Keratinocyte (primary cell): ENCODE measurements at regions not wholly inside any gene's neighbourhood (a gene's known extent, or its start where the extent isn't known, plus 50 kb on each side); places are given as distances from the start of the nearest gene placed in this dataset.

Experiments used
- DNase-seq: peaks from one replicate; pipeline ENCODE4 v3.0.0-alpha.2; 2011; ENCODE audit warnings: low read depth, missing footprints, low spot score
- FAIRE-seq: peaks from 2 replicates; lab custom pipeline; 2011; peaks lifted over from hg19 to GRCh38; lab: Jason Lieb, UNC
- H2AFZ ChIP-seq: 2 replicates; pipeline ENCODE4 v1.6.0; 2012; ENCODE audit warnings: low read length, control low read depth, inconsistent platforms; ENCODE audit not compliant: control insufficient read depth
- H3K27ac ChIP-seq: 2 replicates; pipeline ENCODE4 v1.5.1; 2011; ENCODE audit warnings: low read length; ENCODE audit not compliant: control insufficient read depth, insufficient read depth
- H3K27me3 ChIP-seq: 3 replicates; pipeline ENCODE4 v1.6.0; 2011; ENCODE audit warnings: low read length; ENCODE audit not compliant: control insufficient read depth, insufficient read depth; ENCODE audit errors: extremely low read depth
- H3K36me3 ChIP-seq, 2 experiments: 2 replicates in 1 of 2; 3 replicates in 1 of 2; pipeline ENCODE4 v1.5.1; 2011; ENCODE audit warnings: low read length in 2 of 2, mild to moderate bottlenecking in 1 of 2; ENCODE audit not compliant: control insufficient read depth in 2 of 2, insufficient read depth in 2 of 2; ENCODE audit errors: extremely low read depth in 1 of 2
- H3K4me1 ChIP-seq: 3 replicates; pipeline ENCODE4 v1.5.1; 2011; ENCODE audit warnings: low read length; ENCODE audit not compliant: control insufficient read depth, insufficient read depth; ENCODE audit errors: extremely low read depth
- H3K4me2 ChIP-seq: 3 replicates; pipeline ENCODE4 v1.6.0; 2011; ENCODE audit warnings: low read depth, low read length; ENCODE audit not compliant: control insufficient read depth, insufficient read depth; ENCODE audit errors: extremely low read depth
- H3K4me3 ChIP-seq, 3 experiments: fragments of 200-600 bp in 1 of 3; sonication (generic) in 1 of 3; 2 replicates in 2 of 3; 3 replicates in 1 of 3; pipeline ENCODE4 v1.5.1; 2011 to 2016; ENCODE audit warnings: low read length in 3 of 3, mild to moderate bottlenecking in 3 of 3, control low read depth in 2 of 3, inconsistent platforms in 1 of 3, low read depth in 1 of 3, mixed read lengths in 1 of 3, mixed run types in 1 of 3, moderate library complexity in 1 of 3; ENCODE audit not compliant: control insufficient read depth in 2 of 3, insufficient read depth in 2 of 3; ENCODE audit errors: extremely low read depth in 1 of 3
- H3K79me2 ChIP-seq: 2 replicates; pipeline ENCODE4 v1.6.0; 2012; ENCODE audit warnings: low read length; ENCODE audit not compliant: control insufficient read depth, insufficient read depth
- H3K9ac ChIP-seq: 3 replicates; pipeline ENCODE4 v1.6.0; 2011; ENCODE audit warnings: low read length; ENCODE audit not compliant: control insufficient read depth, insufficient read depth; ENCODE audit errors: extremely low read depth
- H3K9me1 ChIP-seq: 3 replicates; pipeline ENCODE4 v1.6.0; 2011; ENCODE audit warnings: low read length; ENCODE audit not compliant: control insufficient read depth, insufficient read depth; ENCODE audit errors: extremely low read depth
- H3K9me3 ChIP-seq: 2 replicates; pipeline ENCODE4 v1.5.1; 2012; ENCODE audit warnings: low read depth, low read length; ENCODE audit not compliant: control insufficient read depth
- H4K20me1 ChIP-seq: 3 replicates; pipeline ENCODE4 v1.6.0; 2011; ENCODE audit warnings: low read length; ENCODE audit not compliant: control insufficient read depth, insufficient read depth; ENCODE audit errors: extremely low read depth
- EZH2 ChIP-seq: IDR thresholded peaks from one replicate; pipeline ENCODE4 v1.6.1; 2012; ENCODE audit warnings: inconsistent platforms, mild to moderate bottlenecking, low read length, moderate library complexity
- dilution Hi-C: fragments of 300-500 bp; cut with MboI; formaldehyde crosslinking; loops from one replicate; pipeline ENCODE4 v1.7.0; 2020; ENCODE audit warnings: low sequenced_read_pairs; ENCODE audit not compliant: extremely low pct_ligation_motif_present
- TF ChIP-seq, protein P1 (sequence below), 3 experiments: IDR thresholded peaks in 1 of 3; conservative IDR thresholded peaks in 1 of 3; optimal IDR thresholded peaks in 1 of 3; 2 replicates in 2 of 3; 3 replicates in 1 of 3; pipeline versions ENCODE3 to v1.5.1; 2011; ENCODE audit warnings: low read length in 3 of 3, mild to moderate bottlenecking in 3 of 3, moderate library complexity in 2 of 3, control low read depth in 1 of 3, inconsistent platforms in 1 of 3; ENCODE audit not compliant: insufficient read depth in 2 of 3; ENCODE audit errors: extremely low read depth in 1 of 3

DNA sequence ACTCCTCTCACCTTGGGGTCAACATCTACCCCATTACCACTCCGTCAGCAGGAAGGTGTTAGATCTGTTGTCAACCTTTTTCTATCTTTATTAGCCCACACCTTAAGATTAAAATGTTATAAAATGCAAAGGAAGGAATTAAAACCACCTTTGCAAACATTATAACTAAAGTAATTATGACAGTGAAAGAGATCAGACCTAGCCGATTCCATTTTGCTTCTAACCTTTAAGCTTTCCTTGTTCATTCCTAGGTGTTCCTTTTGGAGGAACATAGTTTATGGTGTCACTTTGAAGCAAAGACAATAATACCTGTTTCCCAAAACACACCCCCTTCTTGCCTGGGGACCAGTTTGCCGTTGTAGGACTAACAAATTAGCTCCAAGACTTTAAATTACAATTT is 1223.0 kb upstream of the ADGRB3 start:
- TF ChIP-seq, protein P1, sequence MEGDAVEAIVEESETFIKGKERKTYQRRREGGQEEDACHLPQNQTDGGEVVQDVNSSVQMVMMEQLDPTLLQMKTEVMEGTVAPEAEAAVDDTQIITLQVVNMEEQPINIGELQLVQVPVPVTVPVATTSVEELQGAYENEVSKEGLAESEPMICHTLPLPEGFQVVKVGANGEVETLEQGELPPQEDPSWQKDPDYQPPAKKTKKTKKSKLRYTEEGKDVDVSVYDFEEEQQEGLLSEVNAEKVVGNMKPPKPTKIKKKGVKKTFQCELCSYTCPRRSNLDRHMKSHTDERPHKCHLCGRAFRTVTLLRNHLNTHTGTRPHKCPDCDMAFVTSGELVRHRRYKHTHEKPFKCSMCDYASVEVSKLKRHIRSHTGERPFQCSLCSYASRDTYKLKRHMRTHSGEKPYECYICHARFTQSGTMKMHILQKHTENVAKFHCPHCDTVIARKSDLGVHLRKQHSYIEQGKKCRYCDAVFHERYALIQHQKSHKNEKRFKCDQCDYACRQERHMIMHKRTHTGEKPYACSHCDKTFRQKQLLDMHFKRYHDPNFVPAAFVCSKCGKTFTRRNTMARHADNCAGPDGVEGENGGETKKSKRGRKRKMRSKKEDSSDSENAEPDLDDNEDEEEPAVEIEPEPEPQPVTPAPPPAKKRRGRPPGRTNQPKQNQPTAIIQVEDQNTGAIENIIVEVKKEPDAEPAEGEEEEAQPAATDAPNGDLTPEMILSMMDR (optimal IDR thresholded peaks at IDR 0.05 in 1 of 3, IDR thresholded peaks at IDR 0.05 in 1 of 3, conservative IDR thresholded peaks at IDR 0.05 in 1 of 3; ENCODE audit: extremely low read depth in 1 of 3, insufficient read depth in 2 of 3, low read length in 3 of 3), result no peak
- TF ChIP-seq EZH2, result no peak
- Histone ChIP-seq H3K36me3 (no peaks in the 10 kb centered on the region), H3K9me3 (no peaks in the 10 kb centered on the region), H3K9ac (no peak overlapping the region), H3K79me2 (no peaks in the 10 kb centered on the region), H3K9me1 (no peaks in the 10 kb centered on the region), H2AFZ (no peak overlapping the region), H3K27me3 (no peaks in the 10 kb centered on the region), H3K4me3 (no peak overlapping the region), H3K4me1 (no peaks in the 10 kb centered on the region), H3K27ac (no peak overlapping the region), H3K4me2 (no peak overlapping the region), H4K20me1 (no peaks in the 10 kb centered on the region)
- FAIRE-seq (no peak), DNase-seq (no peak)
- dilution Hi-C loops, result no loop called here

DNA sequence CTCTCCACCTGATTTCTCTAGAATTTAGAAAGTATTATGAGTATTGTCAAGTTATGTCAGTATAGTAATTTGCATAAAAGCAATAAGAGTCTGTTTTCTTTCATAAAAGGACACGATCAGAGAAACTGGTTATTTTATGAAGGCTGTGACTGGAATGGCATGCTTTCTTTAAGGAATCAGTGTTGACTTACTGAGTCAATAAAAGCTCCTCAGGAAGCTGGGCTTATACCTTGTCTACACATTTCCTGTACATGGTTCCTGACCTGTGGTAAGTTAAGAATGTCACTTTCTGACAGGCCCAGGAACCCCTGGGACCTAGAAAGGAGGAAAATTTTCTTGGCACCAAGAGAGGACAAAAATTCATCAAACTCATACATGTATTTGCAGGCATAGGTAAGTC is 1224.0 kb upstream of the ADGRB3 start:
- Histone ChIP-seq H3K9me3 (no peaks in the 10 kb centered on the region), H2AFZ (no peak overlapping the region), H3K27ac (no peak overlapping the region), H4K20me1 (no peaks in the 10 kb centered on the region), H3K27me3 (no peaks in the 10 kb centered on the region), H3K9me1 (no peaks in the 10 kb centered on the region), H3K4me1 (no peaks in the 10 kb centered on the region), H3K4me2 (no peak overlapping the region), H3K36me3 (no peaks in the 10 kb centered on the region), H3K9ac (no peak overlapping the region), H3K4me3 (no peak overlapping the region), H3K79me2 (no peaks in the 10 kb centered on the region)
- FAIRE-seq (no peak), DNase-seq (no peak)
- no peak for TF ChIP-seq EZH2
- TF ChIP-seq, protein P1 (optimal IDR thresholded peaks at IDR 0.05 in 1 of 3, IDR thresholded peaks at IDR 0.05 in 1 of 3, conservative IDR thresholded peaks at IDR 0.05 in 1 of 3; ENCODE audit: extremely low read depth in 1 of 3, insufficient read depth in 2 of 3, low read length in 3 of 3), result no peak
- dilution Hi-C loops, result no loop called here
